Ovary (tissue), 3 donors: ENCODE measurements at regions not wholly inside any gene's neighbourhood (a gene's known extent, or its start where the extent isn't known, plus 50 kb on each side); places are given as distances from the start of the nearest gene placed in this dataset.

Experiments
- EP300 ChIP-seq: sonication (generic); formaldehyde crosslinking; IDR thresholded peaks from one replicate; pipeline ENCODE4 v1.6.1; 2017; ENCODE audit warnings: antibody characterized with exemption
- POLR2A ChIP-seq: fragments of 450-650 bp; IDR thresholded peaks from one replicate; pipeline ENCODE4 v1.6.1; 2017; ENCODE audit warnings: antibody characterized with exemption, mild to moderate bottlenecking, moderate library complexity
- TF ChIP-seq, protein P1 (sequence below), 3 donors: fragments of 450-650 bp in 2 of 3; fragments of 200-600 bp in 1 of 3; IDR thresholded peaks; one replicate each; pipeline versions ENCODE4 v1.5.1 to v1.8.0; 2016 to 2022; ENCODE audit warnings: antibody characterized with exemption in 3 of 3, mild to moderate bottlenecking in 1 of 3
- donor health status: DM: no; HTN: no; CAD: no.

- TF ChIP-seq, protein P1, sequence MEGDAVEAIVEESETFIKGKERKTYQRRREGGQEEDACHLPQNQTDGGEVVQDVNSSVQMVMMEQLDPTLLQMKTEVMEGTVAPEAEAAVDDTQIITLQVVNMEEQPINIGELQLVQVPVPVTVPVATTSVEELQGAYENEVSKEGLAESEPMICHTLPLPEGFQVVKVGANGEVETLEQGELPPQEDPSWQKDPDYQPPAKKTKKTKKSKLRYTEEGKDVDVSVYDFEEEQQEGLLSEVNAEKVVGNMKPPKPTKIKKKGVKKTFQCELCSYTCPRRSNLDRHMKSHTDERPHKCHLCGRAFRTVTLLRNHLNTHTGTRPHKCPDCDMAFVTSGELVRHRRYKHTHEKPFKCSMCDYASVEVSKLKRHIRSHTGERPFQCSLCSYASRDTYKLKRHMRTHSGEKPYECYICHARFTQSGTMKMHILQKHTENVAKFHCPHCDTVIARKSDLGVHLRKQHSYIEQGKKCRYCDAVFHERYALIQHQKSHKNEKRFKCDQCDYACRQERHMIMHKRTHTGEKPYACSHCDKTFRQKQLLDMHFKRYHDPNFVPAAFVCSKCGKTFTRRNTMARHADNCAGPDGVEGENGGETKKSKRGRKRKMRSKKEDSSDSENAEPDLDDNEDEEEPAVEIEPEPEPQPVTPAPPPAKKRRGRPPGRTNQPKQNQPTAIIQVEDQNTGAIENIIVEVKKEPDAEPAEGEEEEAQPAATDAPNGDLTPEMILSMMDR (IDR thresholded peaks at IDR 0.05): no peak
- TF ChIP-seq POLR2A (no peak), EP300 (no peak)
These were observed 116.1 kb downstream of the OR13A1 start for GRCh38 chr10:45199205-45199740.
